DMS114 treated with DMSO at 0.1 percent for 48 hours (cell line): ENCODE measurements at regions not wholly inside any gene's neighbourhood (a gene's known extent, or its start where the extent isn't known, plus 50 kb on each side); places are given as distances from the start of the nearest gene placed in this dataset.
"Not testable (repeated sequence)": the region's sequence is repeated elsewhere in the genome, so short reads cannot be mapped to it uniquely, and the experiment has no call there.

ENCODE experiments used
- DNase-seq: peaks from one replicate; lab custom pipeline; 2025; ENCODE audit not compliant: unreplicated experiment; lab: John Stamatoyannopoulos, UW

- DNase-seq, result no peak
Observed at GRCh38 chr12:91893476-91893875, 252.2 kb downstream of the BTG1 start.

GRCh38 chr12:91892081-91892855 is 253.4 kb downstream of the BTG1 start:
- DNase-seq, result no peak

GRCh38 chr12:91890742-91891141 is 254.9 kb downstream of the BTG1 start:
- no peak for DNase-seq

GRCh38 chr12:91889910-91890309 is 255.7 kb downstream of the BTG1 start:
- DNase-seq, result no peak

GRCh38 chr12:91889059-91889458 is 256.6 kb downstream of the BTG1 start:
- DNase-seq, result no peak

GRCh38 chr12:91887957-91888356 is 257.7 kb downstream of the BTG1 start:
- DNase-seq, result no peak

GRCh38 chr12:91885851-91886731 is 259.6 kb downstream of the BTG1 start:
- no peak for DNase-seq

GRCh38 chr12:91884230-91884629 is 261.4 kb downstream of the BTG1 start:
- DNase-seq, result no peak

GRCh38 chr12:91883811-91884210 is 261.8 kb downstream of the BTG1 start:
- DNase-seq, result no peak

GRCh38 chr12:91882910-91883309 is 262.7 kb downstream of the BTG1 start:
- no peak for DNase-seq

GRCh38 chr12:91880528-91880927 is 265.1 kb downstream of the BTG1 start:
- no peak for DNase-seq

- no peak for DNase-seq
Observed at GRCh38 chr12:91877456-91878235, 268.0 kb downstream of the BTG1 start.

GRCh38 chr12:91877022-91877421 is 268.6 kb downstream of the BTG1 start:
- DNase-seq, result no peak

- DNase-seq, result not testable (repeated sequence)
Observed at GRCh38 chr12:91875671-91876070, 270.0 kb downstream of the BTG1 start.

- no peak for DNase-seq
Observed at GRCh38 chr12:91874086-91874865, 271.4 kb downstream of the BTG1 start.

- no peak for DNase-seq
Observed at GRCh38 chr12:91871751-91872150, 273.9 kb downstream of the BTG1 start.

GRCh38 chr12:91870872-91871707 is 274.6 kb downstream of the BTG1 start:
- DNase-seq, result no peak

- no peak for DNase-seq
Observed at GRCh38 chr12:91868054-91868453, 277.6 kb downstream of the BTG1 start.

- DNase-seq, result no peak
Observed at GRCh38 chr12:91866566-91866965, 279.1 kb downstream of the BTG1 start.

- DNase-seq, result no peak
Observed at GRCh38 chr12:91863702-91864101, 281.9 kb downstream of the BTG1 start.
